HG02938 (cell line): ENCODE measurements at regions not wholly inside any gene's neighbourhood (a gene's known extent, or its start where the extent isn't known, plus 50 kb on each side); places are given as distances from the start of the nearest gene placed in this dataset.
"Not testable (repeated sequence)": the region's sequence is repeated elsewhere in the genome, so short reads cannot be mapped to it uniquely, and the experiment has no call there.

Experiments
- ATAC-seq: cut with Tn5 transposase; IDR thresholded peaks from one replicate; pipeline ENCODE4 v1.9.1; 2021; ENCODE audit warnings: mild to moderate bottlenecking, moderate library complexity; ENCODE audit not compliant: unreplicated experiment

DNA sequence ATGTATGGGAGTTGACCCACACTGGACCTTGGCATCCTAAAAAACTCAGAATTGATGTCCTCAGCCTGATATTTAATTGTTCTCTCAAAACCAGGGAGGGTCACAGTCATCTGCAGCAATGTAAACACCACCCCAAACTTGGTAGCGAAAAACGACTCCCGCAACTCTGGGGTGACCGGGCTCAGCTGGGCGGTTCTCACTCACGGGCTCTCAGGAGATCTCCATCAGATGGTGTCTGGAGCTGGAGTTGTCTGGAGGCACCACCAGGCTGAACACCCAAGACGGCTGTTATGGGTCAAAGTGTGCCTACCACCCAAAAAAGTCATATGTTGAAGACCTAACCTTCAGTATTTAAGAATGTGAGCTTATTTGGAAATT is 50.9 kb upstream of the NXT1 start:
- no peak for ATAC-seq

DNA sequence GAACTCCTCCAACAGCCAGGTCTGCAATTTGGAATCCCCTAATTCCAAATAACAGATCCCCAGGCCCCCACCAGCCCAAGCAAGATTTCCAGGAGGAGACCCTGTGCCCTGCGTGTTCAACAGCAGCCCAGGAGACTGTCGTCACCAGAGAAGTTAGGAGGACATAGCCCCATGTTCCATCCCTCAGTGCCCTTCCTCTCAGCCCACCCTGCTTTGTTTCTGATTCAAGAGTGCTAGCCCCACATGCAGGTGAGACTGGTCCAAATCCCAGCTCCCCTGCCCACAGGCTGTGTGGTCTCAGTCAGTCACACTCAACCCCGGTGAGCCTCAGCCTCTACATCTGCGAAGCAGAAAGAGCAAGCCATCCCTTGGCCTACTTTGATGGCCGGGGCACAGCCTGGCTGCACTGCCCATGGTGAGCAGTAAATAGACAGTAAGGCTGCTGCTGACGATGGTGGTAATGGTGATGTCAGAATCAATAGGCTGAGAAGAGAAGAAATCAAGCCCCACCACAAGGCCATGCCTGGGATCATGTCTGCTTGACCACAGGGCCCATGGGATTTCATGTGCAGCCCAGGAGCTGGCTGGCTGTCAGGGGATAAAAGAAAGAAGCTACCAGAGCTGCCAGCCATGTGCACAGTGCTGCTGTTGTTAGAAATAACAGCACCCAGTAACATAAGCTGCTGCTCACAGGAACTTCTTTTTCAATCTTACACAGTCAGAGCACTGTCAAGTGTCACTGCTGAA is 51.5 kb upstream of the NXT1 start:
- ATAC-seq = no peak

DNA sequence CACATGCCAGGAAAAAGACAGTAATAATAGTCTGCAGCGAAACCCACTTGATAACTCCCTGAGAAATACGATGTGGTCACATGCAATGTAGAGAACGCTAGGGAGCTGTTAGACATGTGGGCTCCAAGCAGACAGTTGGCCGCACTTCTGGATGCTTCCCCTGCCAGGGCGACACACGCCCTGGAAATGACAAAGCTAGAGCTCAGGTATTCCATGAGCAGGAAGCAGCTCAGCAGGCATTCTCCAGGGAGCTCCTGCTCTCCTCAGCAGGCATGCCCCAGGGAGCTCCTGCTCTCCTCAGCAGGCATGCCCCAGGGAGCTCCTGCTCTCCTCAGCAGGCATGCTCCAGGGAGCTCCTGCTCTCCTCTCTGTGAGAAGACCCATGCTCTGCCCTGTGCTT is 52.4 kb upstream of the NXT1 start:
- no peak for ATAC-seq

DNA sequence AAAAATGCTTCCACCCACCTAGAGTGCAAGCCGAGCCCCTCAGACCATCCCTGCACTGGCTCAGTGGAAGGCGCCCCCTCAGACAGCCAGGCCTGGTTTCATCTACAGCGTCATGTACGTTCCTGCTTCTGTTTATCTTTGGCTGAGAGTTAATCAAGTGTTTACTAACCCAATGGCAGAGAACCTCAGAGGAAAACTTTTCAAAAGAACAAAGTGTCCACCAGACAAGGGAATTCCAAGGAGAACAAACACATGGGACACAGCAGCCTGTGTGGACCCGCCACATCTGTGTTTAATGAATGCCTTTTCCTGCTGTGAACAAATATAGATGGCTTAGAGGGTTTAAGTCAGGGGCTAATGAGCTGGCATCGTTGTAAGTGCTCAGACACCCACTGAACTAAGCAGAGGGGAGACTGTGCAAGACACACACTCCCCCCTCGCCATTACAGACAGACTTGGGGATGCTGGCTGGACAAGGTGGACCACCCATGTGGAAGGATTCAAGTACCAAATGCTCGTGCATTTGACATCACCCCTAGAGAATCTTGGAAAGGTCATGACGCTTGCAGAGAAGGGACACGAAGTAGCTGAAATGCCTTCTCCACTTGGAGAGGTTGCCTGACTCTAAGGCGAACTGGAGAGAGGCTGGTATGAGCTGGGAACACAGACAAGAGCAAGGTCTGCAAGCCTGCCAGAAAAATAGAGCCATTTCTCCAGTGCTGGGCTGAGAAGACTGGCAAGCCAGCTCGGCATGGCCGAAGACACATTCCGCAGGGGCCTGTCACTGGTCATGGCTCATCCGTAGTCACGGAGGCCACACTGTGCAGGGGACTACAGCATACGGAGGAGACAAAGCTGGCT is 53.5 kb upstream of the NXT1 start:
- ATAC-seq = no peak

DNA sequence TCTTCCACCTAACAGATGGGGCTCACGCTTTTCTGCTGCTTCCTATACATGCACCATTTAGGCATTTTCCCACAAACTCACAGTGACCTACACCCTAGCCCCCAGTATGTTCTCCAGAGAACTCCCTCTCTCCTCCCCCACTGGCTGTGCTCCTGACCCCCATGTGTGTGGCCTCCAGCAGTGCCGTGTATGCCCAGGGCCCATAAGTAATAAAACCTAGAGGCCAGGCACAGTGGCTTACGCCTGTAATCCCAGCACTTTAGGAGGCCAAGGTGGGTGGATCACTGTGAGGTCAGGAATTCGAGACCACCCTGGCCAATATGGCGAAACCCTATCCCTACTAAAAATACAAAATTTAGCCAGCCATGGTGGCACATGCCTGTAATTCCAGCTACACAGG is 54.7 kb upstream of the NXT1 start:
- no peak for ATAC-seq

DNA sequence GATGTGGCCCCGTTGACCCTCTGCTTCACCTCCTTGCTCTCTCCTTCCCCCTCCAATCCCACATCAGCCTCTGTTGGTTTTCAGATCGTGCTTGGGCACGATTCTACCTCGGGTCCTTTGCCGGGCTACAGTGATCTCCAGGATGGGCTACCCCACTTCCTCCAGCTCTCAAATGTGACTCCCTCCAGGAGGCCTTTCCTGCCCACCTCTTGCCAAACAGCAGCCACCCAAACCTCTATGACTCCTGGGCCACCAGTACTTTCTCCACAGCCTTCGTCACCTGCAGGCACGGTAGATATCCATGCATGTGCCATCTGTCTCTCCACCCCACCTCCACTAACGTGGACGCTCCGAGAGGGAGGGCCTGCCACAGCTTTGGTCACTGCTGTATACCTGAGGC is 55.9 kb upstream of the NXT1 start:
- no peak for ATAC-seq

DNA sequence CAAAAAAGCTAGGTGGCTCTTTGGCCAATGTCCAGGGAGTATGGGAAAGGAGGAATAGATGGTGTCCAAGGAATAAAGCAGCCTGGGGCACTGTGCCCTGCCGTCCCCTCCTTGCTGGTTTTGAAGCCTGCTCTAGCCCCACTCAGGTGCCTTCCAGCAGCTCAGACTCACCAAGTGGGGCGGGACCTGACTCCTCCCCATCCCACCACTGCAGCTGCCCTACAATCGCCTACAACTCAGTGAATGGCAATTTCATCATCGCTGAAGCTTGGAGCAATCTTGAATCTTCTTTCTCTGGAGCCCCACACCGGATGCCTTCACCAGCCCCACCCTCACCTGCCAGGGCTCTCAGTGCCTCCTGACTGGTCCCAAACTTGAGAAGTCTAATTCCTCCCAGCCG is 56.4 kb upstream of the NXT1 start:
- ATAC-seq = no peak

DNA sequence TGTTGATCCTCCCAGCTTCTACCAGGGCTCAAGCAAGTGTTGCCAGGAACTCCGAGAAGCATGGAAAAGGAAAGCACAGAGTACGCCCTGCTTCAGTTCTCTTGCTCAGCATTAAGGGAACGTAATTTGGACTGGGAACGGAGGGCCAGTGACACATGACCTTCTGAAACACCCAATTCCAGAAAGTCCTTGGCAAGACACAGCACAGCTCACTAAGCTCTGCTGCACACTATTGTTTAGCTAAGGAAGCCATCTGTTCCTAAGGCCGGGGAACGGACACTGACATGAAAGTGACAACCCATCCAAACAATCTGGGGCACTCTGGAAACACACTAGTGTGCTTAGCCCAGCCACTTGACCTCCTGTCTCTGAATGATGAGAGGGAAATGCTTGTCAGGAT is 56.9 kb upstream of the NXT1 start:
- ATAC-seq = no peak

DNA sequence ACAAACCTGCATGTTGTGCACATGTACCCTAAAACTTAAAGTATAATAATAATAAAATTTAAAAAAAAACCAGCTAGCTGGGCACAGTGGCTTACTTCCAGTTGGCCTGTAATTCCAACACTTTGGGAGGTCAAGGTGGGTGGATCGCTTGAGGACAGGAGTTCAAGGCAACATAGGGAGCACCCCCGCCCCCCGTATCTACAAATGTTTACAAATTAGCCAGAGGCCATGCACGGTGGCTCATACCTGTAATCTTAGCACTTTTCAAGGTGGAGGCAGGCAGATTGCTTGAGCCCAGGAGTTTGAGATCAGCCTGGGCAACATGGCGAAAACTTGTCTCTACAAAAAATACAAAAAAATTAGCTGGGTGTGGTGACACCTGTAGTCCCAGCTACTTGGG is 58.3 kb upstream of the NXT1 start:
- ATAC-seq = not testable (repeated sequence)

DNA sequence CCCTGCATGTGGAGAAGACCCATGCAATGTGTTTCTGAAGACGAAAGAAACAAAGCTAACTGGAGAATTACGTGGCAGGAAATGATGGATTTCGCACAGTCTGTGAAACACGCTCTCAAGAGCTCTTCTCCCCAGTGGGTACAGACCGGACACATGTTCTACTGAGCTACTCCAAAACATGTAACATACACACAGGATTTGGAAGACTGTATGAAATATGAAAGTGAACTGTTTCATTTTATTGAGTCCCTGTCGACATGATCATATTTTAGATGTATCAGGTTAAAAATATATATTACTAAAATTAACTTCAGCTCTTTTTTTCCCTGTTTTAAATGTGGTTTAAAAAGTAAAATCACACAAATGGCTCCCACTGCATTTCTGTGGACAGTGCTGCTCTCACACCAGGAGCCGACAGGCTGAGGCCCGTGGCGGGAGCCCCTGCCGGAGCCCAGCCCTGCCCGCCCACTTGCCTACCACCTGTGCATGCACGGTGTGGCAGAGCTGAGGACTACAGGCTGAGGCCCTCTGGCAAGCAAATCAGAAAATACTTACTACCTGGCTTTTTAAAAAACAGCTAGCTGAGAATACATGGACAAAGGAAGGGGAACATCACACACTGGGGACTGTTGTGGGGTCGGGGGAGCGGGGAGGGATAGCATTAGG is 58.9 kb upstream of the NXT1 start:
- ATAC-seq = no peak

DNA sequence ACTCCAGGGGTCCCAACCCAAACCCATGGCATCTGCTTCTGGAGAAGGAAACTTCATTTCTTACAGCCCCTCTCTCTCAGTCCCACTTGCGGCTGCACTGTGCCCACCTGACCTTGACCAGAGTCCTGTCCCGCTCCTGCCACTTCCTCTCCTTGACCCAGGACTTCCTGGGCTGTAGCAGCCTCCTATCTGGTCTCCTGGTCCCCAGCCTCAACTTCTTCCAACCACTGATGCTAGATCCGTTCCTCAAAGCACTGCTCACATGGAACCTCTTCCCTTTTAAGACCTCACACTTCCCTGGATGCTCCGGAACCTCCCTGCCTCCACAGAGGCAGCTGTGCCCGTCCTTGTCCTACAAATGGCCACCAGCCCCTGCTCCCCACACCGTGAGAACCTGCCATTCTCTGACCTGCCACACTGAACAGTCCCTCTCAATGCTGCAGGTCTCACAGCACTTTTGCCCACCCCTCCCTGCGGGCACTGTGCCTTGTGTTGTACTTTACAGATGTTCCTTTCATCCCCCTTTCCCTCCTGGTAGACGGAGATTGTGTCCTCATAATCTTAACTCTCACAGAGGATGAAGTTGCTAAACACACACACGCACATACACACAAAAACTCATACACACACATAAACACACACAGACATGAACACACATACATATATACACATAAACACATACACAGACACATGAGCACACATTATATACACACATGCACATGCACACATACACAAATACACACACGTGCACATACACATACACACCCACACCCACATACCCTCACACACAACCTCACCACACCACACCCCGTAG is 59.6 kb upstream of the NXT1 start:
- ATAC-seq = no peak

DNA sequence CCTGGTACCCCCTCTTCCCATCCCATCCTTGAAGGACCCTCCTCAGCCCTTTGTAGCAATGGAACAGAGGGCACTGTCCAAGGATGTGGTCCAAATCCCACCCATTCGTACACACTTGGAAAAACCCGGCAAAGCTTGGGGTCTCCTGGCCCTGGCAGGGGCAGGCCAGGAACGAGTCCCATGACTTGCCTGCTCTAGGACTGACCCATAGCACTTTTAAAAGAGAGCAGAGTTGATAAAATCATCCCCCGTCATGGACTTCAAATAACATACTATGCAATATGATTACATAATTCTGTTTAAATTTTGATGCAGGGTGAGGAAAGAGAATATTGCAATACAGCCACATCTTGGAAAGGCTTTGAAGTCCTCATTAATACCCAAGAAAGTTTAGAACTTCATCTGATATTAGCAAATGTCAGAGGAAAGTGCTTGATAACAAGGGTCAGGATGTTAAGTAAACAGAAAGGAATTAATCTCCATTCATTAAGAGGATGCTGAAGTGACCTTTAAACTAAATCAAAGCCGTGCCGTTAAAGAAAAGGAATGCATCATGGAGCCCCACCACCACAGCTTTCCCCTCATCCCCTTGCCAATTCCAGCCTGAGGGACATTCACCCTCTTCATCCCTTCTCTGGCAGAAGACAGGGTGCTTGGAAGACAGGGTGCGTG is 60.7 kb upstream of the NXT1 start:
- ATAC-seq = no peak

DNA sequence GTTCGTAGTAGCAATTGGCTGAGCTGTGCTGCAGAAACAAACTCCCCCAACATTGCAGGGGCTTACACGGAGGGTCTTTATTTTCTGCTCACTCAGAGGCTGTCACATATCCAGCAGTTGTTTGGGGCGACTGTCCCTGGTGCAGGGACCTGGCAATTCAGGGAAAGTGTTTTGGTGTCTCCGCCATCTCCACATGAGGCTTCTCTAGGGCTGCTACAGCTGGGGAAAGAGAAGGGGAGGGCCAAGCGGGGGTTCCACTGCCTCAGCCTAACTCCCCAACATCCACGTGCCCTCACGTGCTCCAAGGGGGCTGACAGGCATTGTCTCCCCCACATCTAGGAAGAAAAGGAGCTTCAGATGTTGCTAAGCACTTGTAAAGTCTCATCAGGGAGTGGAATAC is 61.3 kb upstream of the NXT1 start:
- ATAC-seq = no peak

DNA sequence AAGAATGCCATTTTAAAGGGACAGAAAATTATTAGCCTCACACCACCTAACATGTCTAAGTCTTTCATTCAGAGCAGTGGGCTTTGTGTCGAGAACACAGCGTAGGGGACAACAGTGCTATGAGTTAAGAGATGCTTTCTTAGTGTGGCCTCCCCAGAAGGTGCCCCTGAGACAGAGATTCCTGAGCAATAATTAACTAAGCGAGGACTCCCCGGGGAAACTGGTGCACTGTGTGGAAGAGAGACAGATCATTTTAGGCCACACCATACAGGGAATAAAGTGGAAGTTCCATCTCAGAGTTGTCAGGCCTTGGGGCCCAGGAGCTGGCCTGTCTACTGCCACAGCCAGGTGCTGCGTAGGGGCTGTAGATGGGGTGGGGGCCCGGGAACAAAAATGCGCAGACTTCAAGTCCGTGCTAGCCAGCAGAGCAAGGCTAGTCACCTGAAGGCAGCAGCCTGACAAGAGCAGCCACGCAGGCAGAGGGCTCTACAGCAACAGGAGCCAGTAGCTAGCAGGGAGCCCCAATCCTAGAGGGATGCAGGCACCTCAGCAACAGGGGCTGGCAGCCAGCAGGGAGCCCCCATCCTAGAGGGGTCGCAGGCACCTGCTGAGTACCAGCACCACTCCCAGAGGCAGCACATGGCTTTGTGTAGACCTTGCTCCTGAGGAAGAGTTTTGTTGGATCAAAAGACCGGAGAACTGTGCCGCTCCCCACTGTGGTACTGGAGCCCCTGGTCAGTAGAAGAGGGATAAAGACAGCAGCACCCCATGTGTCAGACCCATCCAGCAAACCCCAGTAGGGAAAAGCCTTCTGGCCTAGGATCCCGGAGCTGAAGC is 63.0 kb upstream of the NXT1 start:
- no peak for ATAC-seq

DNA sequence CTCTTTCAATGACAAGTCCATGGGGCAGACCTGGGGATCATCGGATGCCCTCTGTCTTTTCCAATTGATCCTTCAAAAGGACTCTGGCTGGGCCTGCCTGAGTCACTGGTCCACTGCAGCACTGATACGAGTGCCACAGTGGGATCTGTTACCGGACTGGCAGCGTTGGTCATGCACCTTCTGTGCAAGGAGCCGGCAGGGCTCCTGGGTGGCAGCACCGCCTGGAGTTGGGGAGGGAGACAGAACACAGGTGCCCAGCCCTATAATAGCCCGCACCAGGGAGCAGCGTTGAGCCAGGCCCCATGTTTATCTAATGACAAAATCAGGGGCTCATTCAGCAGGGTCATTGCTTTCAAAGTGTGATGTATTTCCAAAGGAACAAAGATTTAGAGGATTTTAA is 64.2 kb upstream of the NXT1 start:
- no peak for ATAC-seq

DNA sequence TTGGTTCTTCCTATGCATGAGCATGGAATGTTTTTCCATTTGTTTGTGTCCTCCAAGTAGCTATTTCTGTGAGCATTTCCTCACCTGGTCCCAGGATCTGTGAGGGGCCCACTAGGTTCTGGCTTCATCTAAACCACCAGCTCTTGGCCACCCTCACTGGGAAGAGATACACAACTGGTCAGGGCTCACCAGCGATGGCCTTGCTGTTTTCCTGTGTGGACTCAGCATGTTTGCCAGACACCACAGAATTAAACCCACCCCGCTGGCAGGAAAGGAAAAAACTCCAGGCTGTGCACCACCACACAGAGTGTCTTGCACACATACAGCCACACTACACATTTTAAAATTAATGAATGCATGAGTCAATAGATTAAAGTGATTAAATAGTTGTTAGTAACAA is 65.1 kb upstream of the NXT1 start:
- ATAC-seq = no peak

DNA sequence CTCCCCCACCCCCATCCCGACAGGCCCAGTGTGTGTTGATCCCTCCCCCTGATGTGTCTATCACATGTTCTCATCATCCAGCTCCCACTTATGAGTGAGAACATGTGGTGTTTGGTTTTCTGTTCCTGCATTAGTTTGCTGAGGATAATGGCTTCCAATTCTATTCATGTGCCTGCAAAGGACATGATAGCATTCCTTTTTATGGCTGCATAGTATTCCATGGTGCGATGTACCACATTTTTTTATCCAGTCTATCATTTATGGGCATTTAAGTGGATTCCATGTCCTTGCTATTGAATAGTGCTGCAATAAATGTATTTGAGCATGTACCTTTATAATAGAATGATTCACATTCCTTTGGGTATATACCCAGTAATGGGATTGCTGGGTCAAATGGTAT is 66.6 kb upstream of the NXT1 start:
- ATAC-seq = no peak

DNA sequence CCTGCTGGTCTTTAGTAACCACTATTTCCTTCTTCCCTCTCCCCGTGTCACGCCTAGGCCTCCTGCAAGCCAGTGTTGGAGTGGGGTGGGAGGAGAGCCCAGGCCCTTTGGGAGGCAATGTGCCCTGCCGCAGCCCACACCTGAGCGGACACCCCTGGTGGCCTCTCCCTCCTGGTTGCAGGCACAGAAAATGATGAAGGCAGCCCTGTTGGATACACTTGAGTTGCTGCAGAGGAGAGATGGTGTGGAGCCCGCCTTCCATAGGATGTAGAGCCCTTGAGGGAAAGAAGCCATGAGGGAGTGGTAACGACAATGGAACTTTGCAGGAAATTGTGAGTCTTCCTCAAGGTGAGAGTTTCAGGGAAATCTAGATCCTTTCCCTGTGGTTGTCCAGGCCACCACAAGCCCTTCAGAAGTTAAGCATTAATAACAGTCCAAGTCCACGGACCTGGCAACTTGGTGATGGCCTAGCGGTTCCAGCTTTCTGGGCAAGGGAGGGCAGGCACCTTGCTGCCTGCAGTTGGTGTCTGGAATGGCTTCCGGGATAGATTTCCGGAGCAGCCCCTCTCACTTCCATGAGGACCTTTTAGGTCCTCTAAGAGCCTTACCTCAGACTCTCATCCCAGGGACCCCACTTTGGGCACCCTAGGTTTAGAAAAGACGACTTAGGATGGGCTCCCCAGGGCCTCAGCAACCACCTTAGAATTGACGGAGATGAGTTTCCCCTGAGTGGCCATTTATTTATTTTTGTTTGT is 67.3 kb upstream of the NXT1 start:
- ATAC-seq = no peak

DNA sequence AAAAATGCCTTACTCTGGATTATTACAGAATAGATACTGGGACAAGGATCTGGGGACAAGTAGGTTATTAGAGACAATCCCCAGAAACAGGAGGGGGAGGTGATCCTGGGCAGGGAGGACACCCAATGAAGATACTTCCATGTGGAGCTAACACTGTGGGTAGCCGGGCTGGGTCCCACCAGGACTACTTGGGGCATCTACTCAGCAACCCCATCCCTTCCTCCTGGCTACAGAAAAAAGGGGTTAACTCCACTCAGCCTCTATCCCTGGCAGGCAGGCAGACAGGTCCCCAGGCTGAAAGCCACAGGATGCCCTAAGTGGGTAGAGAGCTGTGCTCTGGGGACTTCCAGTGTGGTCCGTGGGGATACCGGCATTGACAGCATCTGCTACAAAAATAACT is 68.0 kb upstream of the NXT1 start:
- no peak for ATAC-seq
